Transverse colon (tissue), 4 donors: ENCODE measurements at regions not wholly inside any gene's neighbourhood (a gene's known extent, or its start where the extent isn't known, plus 50 kb on each side); places are given as distances from the start of the nearest gene placed in this dataset.

Experiments
- DNase-seq: peaks from one replicate; pipeline ENCODE4 v3.0.0-alpha.2; 2019
- H3K27ac ChIP-seq, 4 donors: fragments of 200-600 bp; sonication (generic); 2 replicates each; pipeline ENCODE4 v1.5.1; 2016 to 2018; ENCODE audit warnings: inconsistent platforms in 4 of 4
- H3K27me3 ChIP-seq: fragments of 200-600 bp; sonication (generic); 2 replicates; pipeline ENCODE4 v1.5.1; 2017; ENCODE audit warnings: inconsistent platforms
- H3K36me3 ChIP-seq, 4 donors: fragments of 200-600 bp; sonication (generic); 2 replicates each; pipeline ENCODE4 v1.5.1; 2017 to 2019; ENCODE audit warnings: inconsistent platforms in 4 of 4
- H3K4me1 ChIP-seq, 4 donors: fragments of 200-600 bp; sonication (generic); 2 replicates each; pipeline ENCODE4 v1.5.1; 2017 to 2020; ENCODE audit warnings: inconsistent platforms in 4 of 4
- H3K4me3 ChIP-seq, 4 donors: fragments of 200-600 bp; sonication (generic); 1 replicate in 1 of 4; 2 replicates in 3 of 4; pipeline versions ENCODE4 v1.5.1 to v1.6.1; 2017 to 2019; ENCODE audit warnings: inconsistent platforms in 4 of 4
- H3K9me3 ChIP-seq, 2 donors: fragments of 200-600 bp; sonication (generic); 2 replicates each; pipeline ENCODE4 v1.5.1; 2017 to 2019; ENCODE audit warnings: inconsistent platforms in 2 of 2
- EP300 ChIP-seq: sonication (generic); formaldehyde crosslinking; IDR thresholded peaks from one replicate; pipeline ENCODE4 v1.6.1; 2017; ENCODE audit warnings: antibody characterized with exemption, low read depth
- POLR2A ChIP-seq: fragments of 450-650 bp; IDR thresholded peaks from one replicate; pipeline ENCODE4 v1.6.1; 2016; ENCODE audit warnings: antibody characterized with exemption, mild to moderate bottlenecking, moderate library complexity
- POLR2AphosphoS5 ChIP-seq, 3 donors: sonication (generic); formaldehyde crosslinking; IDR thresholded peaks; one replicate each; pipeline ENCODE4 v1.6.1; 2016; ENCODE audit warnings: antibody characterized with exemption in 3 of 3
- WGBS, 2 donors: methylation state at CpG; one replicate each; pipeline ENCODE4 v1.1.5; 2018; ENCODE audit warnings: low coverage in 1 of 2; 5-methylcytosine and 5-hydroxymethylcytosine counted together
- in situ Hi-C, 4 donors: fragments of 200-750 bp; cut with MboI; loops; one replicate each; pipeline versions ENCODE4 v1.15.0 to v1.15.1; 2017; ENCODE audit warnings: low sequenced_read_pairs in 3 of 4, low pct_ligation_motif_present in 1 of 4, low pct_unique_long_range_greater_than_20kb in 1 of 4
- intact Hi-C: fragments of 100-400 bp; cut with DNase I; formaldehyde crosslinking; loops from one replicate; pipeline ENCODE4 v1.15.1; 2023; ENCODE audit warnings: low total_unique reads
- TF ChIP-seq, protein P1 (sequence below), 5 experiments: fragments of 200-600 bp in 3 of 5; fragments of 450-650 bp in 2 of 5; sonication (generic) in 3 of 5; IDR thresholded peaks; 1 replicate in 2 of 5; 2 replicates in 3 of 5; pipeline ENCODE4 v1.5.1; 2016 to 2017; ENCODE audit warnings: antibody characterized with exemption in 5 of 5, inconsistent platforms in 3 of 5, mild to moderate bottlenecking in 2 of 5, moderate library complexity in 1 of 5

DNA sequence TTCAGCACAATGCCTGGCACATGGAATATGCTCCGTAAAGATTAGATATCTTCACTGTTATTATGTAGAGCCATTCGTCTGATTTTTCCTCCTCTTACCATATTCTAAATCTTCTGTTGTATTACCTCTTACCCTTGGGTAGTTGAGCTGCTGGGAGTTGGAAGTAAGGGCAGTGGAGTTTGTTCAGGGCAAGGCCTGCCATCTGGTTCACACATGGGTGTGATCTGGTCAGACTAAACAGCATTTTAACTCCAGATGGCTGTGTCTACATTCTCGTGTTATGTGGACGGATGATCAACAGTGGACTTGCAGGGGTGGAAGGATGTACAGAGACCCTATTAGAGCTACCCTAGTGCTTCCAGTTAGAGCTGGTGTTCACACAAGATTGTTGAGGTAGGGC, 164.9 kb downstream of the ZIC5 start:
- no peak overlapping the region for H3K4me3 ChIP-seq
- WGBS, 2 donors, result 60 to 72% methylated on average over 2 to 4 of the region's 4 CpGs
- intact Hi-C loops (no loop called here), in situ Hi-C loops (no loop called here)
- H3K4me1 ChIP-seq, result peaks cover 0 to 7% (median 0%) of the 10 kb centered on the region in 4 donors
- no peaks in the 10 kb centered on the region for H3K27me3 ChIP-seq
- H3K27ac ChIP-seq, result peak overlapping the region in 1 of 4 donors; percentile 4
- TF ChIP-seq POLR2AphosphoS5 (IDR thresholded peaks at IDR 0.05), result no peak
- TF ChIP-seq, protein P1, sequence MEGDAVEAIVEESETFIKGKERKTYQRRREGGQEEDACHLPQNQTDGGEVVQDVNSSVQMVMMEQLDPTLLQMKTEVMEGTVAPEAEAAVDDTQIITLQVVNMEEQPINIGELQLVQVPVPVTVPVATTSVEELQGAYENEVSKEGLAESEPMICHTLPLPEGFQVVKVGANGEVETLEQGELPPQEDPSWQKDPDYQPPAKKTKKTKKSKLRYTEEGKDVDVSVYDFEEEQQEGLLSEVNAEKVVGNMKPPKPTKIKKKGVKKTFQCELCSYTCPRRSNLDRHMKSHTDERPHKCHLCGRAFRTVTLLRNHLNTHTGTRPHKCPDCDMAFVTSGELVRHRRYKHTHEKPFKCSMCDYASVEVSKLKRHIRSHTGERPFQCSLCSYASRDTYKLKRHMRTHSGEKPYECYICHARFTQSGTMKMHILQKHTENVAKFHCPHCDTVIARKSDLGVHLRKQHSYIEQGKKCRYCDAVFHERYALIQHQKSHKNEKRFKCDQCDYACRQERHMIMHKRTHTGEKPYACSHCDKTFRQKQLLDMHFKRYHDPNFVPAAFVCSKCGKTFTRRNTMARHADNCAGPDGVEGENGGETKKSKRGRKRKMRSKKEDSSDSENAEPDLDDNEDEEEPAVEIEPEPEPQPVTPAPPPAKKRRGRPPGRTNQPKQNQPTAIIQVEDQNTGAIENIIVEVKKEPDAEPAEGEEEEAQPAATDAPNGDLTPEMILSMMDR (IDR thresholded peaks at IDR 0.05), result no peak
- TF ChIP-seq POLR2A, result no peak
- no peak for TF ChIP-seq EP300
- no peaks in the 10 kb centered on the region for H3K36me3 ChIP-seq
- DNase-seq, result no peak
- H3K9me3 ChIP-seq, result no peaks in the 10 kb centered on the region

DNA sequence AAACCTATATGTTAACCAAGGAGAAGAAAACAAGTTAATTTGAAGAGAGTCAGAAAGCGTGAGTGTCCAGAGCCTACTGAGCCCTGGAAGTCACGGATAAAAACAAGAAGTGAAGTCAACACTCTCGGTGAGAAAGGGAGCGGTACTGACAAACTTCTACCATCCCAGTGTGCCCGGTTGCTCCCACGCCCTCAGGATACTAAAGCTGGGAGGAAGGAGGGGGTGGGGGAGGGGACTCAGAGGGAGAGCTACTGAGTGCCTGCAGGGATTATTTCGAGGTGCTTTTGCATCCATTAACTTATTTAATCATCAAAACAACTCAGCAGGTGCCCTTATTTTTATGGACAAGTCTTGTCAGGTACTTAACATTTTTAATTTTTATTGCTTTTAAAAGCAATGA, 166.2 kb downstream of the ZIC5 start:
- intact Hi-C loops, result no loop called here
- Histone ChIP-seq H3K27ac (no peak overlapping the region), H3K27me3 (no peaks in the 10 kb centered on the region), H3K4me1 (peaks cover 0 to 7% (median 0%) of the 10 kb centered on the region in 4 donors), H3K4me3 (no peak overlapping the region), H3K36me3 (no peaks in the 10 kb centered on the region), H3K9me3 (no peaks in the 10 kb centered on the region)
- TF ChIP-seq, protein P1 (IDR thresholded peaks at IDR 0.05), result no peak
- TF ChIP-seq POLR2A (no peak), POLR2AphosphoS5 (IDR thresholded peaks at IDR 0.05) (no peak), EP300 (no peak)
- 48 to 68% methylated on average over 6 to 7 of the region's 7 CpGs for WGBS, 2 donors
- no peak for DNase-seq
- in situ Hi-C loops, result no loop called here

DNA sequence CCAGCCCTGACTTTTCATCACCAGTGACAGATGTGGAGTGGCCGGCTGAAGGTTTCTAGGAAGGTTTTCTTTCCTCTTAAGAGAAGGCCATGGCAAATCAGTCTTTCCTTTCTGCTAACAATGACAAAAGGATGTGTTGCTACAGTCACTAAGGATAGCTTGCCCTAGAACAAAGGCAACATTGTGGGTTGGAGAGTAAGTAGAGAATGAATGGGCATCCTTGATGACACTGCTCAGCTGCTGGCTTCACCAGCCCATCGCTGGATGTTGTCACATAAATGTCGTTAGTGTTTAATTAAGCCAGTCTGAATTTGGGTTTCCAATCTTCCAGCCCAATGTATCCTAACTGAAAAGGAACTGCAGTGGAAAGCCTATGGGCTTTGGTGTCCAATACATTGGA, 168.4 kb downstream of the ZIC5 start:
- TF ChIP-seq EP300 (no peak), POLR2A (no peak), POLR2AphosphoS5 (IDR thresholded peaks at IDR 0.05) (no peak)
- TF ChIP-seq, protein P1 (IDR thresholded peaks at IDR 0.05), result no peak
- WGBS, 2 donors, result 92% methylated on average over 3 of the region's 3 CpGs; no CpG with 5 or more reads in 1 of the 2 donors
- H3K36me3 ChIP-seq, result no peaks in the 10 kb centered on the region
- H3K27ac ChIP-seq, result no peak overlapping the region
- intact Hi-C loops, result no loop called here
- no peaks in the 10 kb centered on the region for H3K4me1 ChIP-seq
- in situ Hi-C loops, result no loop called here
- H3K9me3 ChIP-seq, result no peaks in the 10 kb centered on the region
- no peaks in the 10 kb centered on the region for H3K27me3 ChIP-seq
- H3K4me3 ChIP-seq, result no peak overlapping the region
- no peak for DNase-seq

DNA sequence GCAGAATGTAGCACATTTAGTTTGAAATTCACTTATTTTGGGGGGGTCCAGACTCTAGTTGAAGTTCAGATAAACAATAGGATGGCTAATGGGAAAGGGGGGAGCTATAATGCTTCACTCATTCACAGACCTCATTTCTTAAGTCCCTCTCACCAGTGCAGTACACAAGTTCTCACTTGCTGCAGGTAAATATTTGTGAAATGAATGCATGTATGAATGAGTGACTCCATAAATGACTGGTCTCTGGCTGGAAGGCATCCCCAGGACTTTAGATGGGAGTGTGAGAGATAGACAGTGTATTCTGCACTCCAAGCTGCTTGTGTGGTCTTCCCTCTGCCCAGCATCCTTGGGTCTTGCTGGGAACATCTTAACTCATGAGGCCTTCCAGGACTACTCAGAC, 169.2 kb downstream of the ZIC5 start:
- H3K4me1 ChIP-seq, result no peaks in the 10 kb centered on the region
- DNase-seq, result no peak
- H3K27ac ChIP-seq, result no peak overlapping the region
- no peaks in the 10 kb centered on the region for H3K9me3 ChIP-seq
- H3K4me3 ChIP-seq, result no peak overlapping the region
- TF ChIP-seq POLR2AphosphoS5 (IDR thresholded peaks at IDR 0.05), result no peak
- TF ChIP-seq POLR2A, result no peak
- TF ChIP-seq, protein P1 (IDR thresholded peaks at IDR 0.05), result no peak
- TF ChIP-seq EP300, result no peak
- H3K36me3 ChIP-seq, result no peaks in the 10 kb centered on the region
- in situ Hi-C loops, result no loop called here
- H3K27me3 ChIP-seq, result no peaks in the 10 kb centered on the region
- intact Hi-C loops, result no loop called here
